G401.6 (cell line): ENCODE measurements at regions not wholly inside any gene's neighbourhood (a gene's known extent, or its start where the extent isn't known, plus 50 kb on each side); places are given as distances from the start of the nearest gene placed in this dataset.

Experiments
- FAIRE-seq: peaks from 2 replicates; lab custom pipeline; 2012; peaks lifted over from hg19 to GRCh38; lab: Jason Lieb, UNC

- no peak for FAIRE-seq
Observed at GRCh38 chr4:134019657-134020056, 181.9 kb downstream of the PABPC4L start.

GRCh38 chr4:134018846-134019245 lies 182.7 kb downstream of the PABPC4L start:
- FAIRE-seq, result no peak

GRCh38 chr4:134001057-134001456 lies 200.5 kb downstream of the PABPC4L start:
- no peak for FAIRE-seq

GRCh38 chr4:133997436-133997835 lies 204.2 kb downstream of the PABPC4L start:
- no peak for FAIRE-seq

- FAIRE-seq, result no peak
Observed at GRCh38 chr4:133996431-133997121, 205.0 kb downstream of the PABPC4L start.

GRCh38 chr4:133995243-133995960 lies 206.2 kb downstream of the PABPC4L start:
- FAIRE-seq, result no peak

GRCh38 chr4:133982533-133983224 lies 218.9 kb downstream of the PABPC4L start:
- FAIRE-seq, result no peak

- no peak for FAIRE-seq
Observed at GRCh38 chr4:133981327-133981726, 220.3 kb downstream of the PABPC4L start.

GRCh38 chr4:133972586-133972985 lies 229.0 kb downstream of the PABPC4L start:
- no peak for FAIRE-seq

- no peak for FAIRE-seq
Observed at GRCh38 chr4:133969202-133969848, 232.3 kb downstream of the PABPC4L start.

GRCh38 chr4:133968174-133968573 lies 233.4 kb downstream of the PABPC4L start:
- FAIRE-seq, result no peak

GRCh38 chr4:133960975-133961374 lies 240.6 kb downstream of the PABPC4L start:
- no peak for FAIRE-seq

GRCh38 chr4:133943081-133943480 lies 258.5 kb downstream of the PABPC4L start:
- no peak for FAIRE-seq

GRCh38 chr4:133938061-133938460 lies 263.5 kb downstream of the PABPC4L start:
- FAIRE-seq, result no peak

GRCh38 chr4:133929531-133930239 lies 271.9 kb downstream of the PABPC4L start:
- FAIRE-seq, result no peak

- no peak for FAIRE-seq
Observed at GRCh38 chr4:133921280-133922195, 280.1 kb downstream of the PABPC4L start.

- no peak for FAIRE-seq
Observed at GRCh38 chr4:133920236-133920635, 281.4 kb downstream of the PABPC4L start.

GRCh38 chr4:133910165-133910564 lies 291.4 kb downstream of the PABPC4L start:
- FAIRE-seq, result no peak

- no peak for FAIRE-seq
Observed at GRCh38 chr4:133903029-133903428, 298.6 kb downstream of the PABPC4L start.

GRCh38 chr4:133891011-133891410 lies 310.6 kb downstream of the PABPC4L start:
- FAIRE-seq, result no peak

- no peak for FAIRE-seq
Observed at GRCh38 chr4:133887723-133888122, 313.9 kb downstream of the PABPC4L start.
